HG02885 (cell line): ENCODE measurements at regions not wholly inside any gene's neighbourhood (a gene's known extent, or its start where the extent isn't known, plus 50 kb on each side); places are given as distances from the start of the nearest gene placed in this dataset.
"Not testable (repeated sequence)": the region's sequence is repeated elsewhere in the genome, so short reads cannot be mapped to it uniquely, and the experiment has no call there.

Source experiments
- ATAC-seq: cut with Tn5 transposase; IDR thresholded peaks from one replicate; pipeline ENCODE4 v1.9.1; 2021; ENCODE audit warnings: mild to moderate bottlenecking; ENCODE audit not compliant: unreplicated experiment, poor library complexity

DNA sequence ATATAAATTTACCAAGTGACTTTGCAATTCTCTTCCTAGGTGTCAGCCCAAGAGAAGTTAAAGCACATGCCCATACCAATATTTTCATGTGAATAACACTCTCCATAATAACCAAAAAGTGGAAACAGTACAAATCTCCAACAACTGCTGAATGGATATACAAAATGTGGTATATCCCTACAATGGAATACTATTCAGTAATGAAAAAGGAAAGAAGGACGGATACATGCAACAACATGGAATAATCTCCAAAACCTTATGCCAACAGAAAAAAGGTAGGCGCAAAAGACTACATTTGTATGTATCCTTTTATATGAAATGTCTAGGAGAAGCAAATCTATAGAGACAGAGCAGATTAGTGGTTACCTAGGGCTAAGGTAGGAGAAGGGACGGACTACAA, 487.7 kb upstream of the ID4 start:
- no peak for ATAC-seq

DNA sequence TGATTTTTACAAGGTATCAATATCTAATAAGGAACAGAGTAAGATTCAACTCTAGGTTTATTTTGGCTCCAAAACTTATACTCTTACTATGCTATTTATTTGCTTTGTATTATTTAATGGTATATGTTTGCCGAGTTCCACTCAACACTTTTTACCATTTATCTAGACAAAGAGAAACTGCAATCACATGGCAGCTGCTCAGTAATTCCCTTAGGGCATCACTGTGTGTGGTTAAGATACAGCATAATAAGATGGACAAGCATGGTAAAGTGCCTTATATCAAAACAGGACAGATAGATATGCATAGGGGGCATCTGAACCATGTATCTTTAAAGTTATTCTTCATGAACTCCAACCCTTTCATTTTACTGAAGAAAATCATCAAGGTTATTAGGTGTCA, 483.0 kb upstream of the ID4 start:
- no peak for ATAC-seq

DNA sequence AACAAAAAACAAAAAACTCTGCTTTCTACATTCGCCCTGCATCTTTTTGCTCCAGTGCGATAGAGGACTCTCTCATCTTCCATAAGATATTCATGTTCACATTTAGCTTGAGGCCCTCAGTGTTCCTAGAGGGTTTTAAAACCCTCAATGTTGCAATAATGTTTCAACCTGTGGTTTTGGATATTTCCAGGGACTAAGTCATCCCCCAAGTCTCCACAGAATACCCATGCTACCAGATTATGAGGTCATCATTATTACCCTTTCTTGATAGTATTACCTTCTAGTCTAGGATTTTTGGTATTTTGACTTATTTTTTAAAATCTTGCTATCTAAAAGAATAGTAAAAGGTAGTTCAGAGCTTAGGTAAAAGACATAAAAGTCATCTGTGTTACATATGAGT, 480.5 kb upstream of the ID4 start:
- ATAC-seq, result no peak

DNA sequence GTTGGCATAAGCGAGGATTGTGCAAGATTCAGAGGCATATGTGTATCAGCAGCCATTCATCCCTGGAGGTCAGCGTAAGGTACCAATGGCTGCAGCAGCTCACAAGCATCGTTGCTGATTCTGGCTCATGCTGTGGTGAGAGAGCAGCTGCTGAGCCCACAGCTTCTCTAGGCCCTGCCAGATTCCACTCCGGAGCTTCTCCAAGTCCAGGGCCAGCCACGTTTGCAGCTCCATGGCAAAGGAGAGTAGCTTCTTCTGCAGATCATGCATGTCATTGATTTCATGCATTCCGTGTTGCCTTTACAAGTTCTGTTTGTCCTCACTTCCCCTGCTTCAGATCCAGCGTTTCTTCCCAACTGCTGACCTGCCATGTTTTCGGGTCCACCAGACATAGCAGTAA, 474.8 kb upstream of the ID4 start:
- ATAC-seq, result no peak

DNA sequence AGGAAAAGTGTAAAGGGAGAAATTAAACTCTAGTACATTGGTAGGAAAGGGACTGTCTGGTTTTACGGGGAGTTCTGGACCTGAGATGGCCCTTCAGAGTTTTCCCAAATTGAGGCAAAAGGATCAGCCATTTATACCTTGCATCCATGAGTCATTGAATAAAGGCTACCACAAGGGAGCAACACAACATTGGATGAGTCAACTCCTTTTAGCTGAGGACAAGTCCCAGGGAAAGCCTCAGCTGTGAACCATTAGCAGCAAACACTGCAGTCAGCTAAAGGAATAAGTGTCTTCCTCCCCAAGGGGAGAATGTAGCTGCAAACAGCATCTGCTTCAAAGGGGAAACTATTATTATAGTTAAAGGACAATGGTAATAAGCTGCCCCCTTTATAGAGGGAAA, 468.7 kb upstream of the ID4 start:
- no peak for ATAC-seq

DNA sequence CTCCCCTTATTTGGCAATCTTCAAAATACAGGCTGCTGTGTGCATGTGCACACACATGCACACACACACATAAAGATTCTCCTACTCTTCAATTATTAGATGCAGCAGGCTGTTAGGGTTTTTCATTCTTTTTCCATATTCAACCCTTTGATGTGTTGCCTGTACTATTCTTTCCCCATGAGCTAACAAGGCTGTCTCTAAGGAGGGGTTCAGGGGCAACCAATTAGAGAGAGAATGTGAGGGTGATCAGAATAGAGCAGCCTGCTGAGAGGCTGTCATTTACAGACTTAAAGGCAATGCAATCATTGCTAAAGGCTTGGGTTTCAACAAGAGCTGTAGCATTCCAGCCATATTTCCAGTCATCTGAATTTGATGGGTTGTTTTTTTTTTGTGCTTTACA, 467.4 kb upstream of the ID4 start:
- no peak for ATAC-seq

DNA sequence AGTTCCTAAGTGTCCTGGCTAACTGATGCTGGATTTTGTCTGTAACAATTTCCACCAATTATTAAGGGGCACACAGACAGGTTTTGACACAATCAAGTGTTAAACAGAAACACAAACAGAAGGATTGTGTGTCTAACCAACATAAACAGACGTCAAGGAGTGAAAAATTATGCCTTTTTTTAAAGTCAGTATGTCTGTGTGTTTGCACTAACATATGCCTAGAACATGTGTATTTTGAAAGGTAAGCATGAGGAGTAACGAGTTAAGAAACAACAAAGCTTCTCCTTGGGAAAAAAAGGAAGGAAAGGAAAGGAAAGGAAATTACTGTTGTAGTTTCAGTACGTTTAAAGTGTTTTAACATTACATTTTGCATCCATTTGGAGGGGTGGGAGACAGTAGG, 466.3 kb upstream of the ID4 start:
- ATAC-seq, result no peak

DNA sequence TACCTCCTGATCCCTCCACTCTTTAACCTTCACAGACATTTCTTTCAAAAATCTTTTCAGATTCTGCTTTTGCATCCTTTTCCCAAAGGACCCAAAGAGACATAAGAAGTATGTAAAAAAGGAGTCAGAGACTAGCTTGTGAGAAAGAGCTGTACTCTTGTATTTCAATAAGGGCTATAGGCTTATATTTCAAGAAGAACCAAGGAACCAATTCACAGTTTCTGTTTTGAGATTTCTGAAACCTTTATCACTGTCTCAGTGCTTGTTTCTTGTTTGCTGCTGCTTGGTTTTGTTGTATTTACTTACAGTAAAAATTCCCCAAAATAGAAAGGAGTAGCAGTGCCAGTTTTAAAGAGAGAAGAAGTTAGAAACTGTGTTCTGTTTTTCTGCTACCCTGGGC, 461.6 kb upstream of the ID4 start:
- no peak for ATAC-seq

DNA sequence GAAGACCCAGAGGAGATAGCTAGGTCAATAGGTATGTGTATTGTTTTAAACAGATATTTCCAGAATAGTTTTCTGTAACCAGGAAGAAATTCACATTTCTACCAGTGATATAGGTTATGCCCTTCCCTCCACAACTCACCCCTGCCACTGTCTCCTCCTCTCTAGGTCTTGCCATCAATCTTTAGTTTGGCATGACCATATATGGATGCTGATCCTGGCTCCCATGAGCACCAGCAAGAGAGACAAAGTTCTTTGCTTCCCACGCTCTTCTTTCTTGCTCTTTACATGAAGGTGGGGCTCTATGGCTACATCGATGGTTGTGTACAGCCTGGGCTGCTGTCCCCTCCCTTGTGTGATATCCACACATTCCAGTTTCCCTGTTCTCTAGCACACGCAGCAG, 459.4 kb upstream of the ID4 start:
- ATAC-seq, result no peak

DNA sequence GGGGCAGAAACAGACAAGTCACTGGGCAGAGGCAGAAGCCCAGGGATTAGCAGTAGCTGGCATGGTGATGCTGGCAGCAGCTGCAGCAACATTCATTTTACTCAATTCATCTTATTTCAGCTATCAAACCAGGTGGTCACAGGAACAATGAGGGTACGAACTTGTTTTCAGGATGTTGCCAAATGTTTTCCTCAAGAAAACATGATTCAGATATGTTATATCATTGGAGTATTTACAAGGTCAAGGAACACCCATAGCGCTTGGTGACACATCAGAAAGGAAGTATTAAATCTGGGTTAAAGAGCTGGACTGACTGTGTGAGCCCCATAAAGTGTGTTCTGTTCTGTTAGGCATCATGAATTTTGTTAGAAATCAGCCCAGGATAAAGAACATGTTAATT, 456.9 kb upstream of the ID4 start:
- no peak for ATAC-seq

DNA sequence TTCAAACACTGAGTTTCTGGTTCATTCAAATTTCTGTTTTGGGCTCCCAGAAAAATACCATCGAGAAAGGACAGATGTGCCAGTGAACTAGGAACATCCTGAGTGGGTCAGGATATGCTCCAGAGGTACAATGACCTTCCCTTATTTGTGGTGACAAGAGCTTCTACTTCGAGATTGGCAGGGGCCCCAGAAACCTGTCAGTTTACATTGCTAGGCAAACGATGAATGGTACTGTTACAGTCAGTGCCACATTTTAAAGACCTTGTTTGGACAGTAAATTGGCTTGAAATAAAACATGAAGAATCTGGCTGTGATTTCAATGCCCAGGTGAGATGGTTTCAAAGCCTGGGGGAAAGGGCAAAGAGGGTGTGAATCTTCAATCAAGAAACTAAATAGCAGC, 454.5 kb upstream of the ID4 start:
- no peak for ATAC-seq

DNA sequence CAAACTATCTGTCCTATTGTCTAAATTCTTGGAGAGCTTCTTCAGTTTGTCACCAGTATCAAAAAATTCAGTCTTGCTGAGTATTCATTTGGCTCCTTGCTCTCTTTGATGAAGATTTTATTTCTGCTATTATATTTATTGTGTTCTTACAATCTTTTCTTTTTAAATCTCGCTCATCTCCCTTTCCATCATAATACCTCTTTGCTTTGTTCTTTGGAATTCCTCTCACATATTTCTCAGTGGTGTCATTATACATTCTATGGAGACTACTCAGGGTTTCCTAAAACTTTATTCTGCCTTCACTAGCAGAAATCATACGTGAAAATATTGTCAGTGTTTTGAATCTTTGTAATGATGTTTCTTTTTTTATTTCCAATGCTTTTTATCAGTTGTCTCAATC, 445.2 kb upstream of the ID4 start:
- no peak for ATAC-seq

DNA sequence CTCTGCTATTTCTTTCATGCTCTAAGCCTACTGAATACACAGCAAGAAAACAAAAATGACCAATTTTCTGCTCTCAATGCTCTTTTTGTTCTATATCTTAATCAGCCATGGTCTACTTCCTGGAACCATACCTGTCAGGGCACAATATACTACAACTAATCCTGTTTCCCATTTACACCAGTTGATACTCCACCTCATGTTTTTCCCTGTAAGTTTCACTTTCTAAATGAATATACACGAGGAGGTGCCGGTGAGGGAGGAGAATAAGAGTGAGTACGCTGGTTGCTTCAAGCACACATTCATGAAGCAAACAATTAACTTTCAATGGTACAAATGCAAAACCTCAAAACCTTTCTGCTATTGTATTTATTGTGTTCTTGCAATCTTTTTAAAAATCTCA, 443.1 kb upstream of the ID4 start:
- ATAC-seq, result no peak

DNA sequence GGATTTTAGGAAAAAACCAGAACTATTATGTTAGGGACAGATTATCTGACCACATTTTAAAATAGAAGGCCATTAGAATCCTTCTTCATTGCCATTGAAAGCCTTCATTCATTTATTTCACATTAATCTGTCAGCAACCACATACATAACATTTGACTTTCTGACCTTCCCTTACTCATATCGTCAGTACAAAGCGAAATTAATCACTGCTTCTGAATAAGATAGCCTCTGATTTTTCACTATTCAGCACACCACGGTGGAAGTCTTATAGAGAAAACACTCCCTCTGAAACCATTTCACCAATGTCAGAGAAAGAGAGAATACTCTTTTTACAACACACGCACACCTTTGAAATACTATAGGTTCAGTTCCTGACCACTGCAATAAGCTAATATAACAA, 442.5 kb upstream of the ID4 start:
- ATAC-seq, result no peak

DNA sequence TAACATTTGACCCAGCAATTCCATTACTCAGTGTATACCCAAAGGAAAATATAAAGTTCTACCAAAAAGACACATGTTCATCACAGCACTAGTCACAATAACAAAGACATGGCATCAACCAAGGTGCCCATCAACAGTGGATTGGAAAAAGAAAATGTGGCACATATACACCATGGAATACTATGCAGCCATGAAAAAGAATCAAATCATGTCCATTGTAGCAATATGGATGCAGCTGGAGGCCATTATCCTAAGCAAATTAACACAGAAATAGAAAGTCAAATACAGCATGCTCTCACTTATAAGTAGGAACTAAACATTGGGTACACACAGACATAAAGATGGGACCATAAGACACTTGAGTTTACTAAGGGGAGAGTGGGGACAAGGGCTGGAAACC, 441.9 kb upstream of the ID4 start:
- ATAC-seq, result no peak

DNA sequence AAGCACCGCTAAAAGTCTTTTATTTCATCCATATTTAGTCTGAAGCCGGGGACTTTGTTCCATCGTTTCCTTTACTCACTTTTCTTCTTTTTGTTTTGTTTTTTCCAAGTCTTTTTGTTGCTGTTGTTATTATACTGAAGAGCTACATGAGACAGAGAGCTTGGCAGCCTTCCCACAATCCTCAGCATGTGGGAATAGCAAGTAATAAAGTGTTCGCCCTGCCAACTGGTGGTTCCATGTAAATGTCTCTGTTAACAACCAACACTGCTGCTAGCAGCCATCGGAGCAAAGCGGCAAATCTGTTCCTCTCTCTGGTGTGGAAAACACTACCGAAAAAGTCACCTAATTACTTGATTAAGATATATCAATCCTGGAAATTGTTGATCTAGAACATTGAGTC, 437.8 kb upstream of the ID4 start:
- no peak for ATAC-seq

DNA sequence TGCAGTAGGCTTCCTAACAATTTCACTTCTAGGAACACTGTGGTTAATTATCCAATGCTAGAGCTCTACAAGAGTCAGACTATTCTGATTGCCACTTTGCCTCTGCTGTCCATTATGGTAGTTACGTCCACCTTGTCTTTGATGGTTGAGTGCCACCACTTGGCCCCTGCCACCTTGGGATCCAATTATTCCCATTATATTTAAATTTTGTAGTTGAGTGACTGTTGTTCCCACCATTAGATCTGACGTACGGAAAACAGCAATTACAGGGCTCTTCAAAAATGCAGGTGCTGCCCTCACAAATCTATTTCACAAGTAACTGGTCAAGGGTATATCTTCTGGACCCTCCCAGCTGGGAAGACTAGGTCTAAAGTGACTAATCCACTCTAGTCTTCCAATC, 432.3 kb upstream of the ID4 start:
- not testable (repeated sequence) for ATAC-seq

DNA sequence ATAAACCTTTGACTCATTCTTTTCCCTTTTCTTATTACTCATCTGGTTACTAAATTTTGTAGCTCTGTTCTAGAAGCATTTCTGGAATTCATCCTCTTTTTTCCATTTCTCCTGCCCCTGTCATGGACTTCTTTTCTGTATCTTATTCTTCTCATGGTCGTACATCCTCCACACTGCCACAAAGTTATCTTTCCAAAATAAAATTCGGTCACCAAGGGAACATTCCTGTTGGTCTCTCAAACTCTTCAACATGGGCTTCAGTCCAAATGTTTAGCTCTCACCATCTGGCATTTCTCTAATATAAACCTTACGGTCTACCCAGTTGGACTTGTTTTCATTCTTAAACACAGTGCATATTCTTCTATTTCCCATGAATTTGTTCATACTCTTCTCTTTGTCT, 428.8 kb upstream of the ID4 start:
- ATAC-seq, result no peak

DNA sequence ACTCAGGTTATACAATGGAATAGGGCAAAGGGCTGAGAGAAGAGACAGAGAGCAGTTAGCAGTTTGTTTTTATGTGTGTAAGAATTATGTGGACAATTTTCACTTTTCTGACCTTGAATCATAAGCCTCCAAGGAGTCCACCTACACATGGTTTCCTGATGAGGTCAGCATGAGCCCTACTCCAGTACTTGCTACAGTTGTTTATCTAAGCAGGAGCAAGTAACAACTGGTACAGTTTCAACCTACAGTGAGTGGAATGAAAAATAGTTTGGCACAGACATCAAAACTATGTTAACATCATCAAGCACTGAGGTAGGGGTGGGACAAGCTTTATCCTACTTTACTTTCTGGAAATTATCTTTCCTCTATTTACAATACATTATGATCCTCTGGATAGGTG, 426.7 kb upstream of the ID4 start:
- ATAC-seq, result no peak

DNA sequence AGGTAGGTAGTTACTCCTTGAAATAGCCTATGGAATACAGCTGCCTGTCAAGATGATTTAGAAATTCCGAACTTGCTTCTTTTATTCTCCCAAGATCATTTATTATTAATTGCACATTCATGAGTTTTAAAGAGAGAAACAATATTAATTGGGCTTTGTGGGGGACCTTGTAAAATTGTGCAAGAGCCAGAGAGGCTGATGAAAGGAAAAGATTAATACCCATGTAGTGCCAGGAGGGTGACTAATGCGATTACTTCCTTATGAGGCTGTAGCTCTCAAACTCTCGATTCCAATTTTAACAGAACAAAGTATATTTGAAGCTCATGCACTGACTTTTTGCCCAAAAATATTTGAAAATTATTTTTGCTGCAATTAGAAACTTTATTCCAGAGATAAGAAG, 423.8 kb upstream of the ID4 start:
- ATAC-seq, result no peak

DNA sequence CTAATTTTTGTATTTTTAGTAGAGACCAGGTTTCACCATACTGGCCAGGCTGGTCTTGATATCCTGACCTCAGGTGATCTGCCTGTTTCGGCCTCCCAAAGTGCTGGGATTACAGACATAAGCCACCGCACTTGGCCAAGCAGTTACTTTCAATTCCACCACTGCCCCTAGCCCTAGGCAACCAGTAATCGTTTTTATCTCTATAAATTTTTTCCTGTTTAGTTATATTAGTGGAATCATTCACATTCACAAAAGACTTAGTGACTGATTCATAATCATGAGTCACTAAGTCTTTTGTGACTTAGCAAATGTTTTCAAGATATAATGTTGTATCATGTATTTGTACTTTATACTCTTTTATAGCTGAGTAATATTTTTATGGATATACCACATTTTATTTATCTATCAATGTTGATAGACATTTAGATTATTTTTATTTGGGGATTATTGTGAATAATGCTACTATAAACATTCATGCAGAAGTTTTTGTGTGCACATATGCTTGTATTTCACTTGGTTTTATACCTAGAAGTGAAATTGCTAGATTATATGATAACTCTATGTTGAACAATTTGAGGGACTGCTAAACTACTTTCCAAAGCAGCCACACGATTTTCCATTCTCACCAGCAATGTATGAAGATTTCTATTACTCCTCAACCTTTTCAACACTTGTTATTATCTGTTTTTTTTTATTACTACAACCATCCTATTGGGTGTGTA, 421.4 kb upstream of the ID4 start:
- ATAC-seq, result no peak

DNA sequence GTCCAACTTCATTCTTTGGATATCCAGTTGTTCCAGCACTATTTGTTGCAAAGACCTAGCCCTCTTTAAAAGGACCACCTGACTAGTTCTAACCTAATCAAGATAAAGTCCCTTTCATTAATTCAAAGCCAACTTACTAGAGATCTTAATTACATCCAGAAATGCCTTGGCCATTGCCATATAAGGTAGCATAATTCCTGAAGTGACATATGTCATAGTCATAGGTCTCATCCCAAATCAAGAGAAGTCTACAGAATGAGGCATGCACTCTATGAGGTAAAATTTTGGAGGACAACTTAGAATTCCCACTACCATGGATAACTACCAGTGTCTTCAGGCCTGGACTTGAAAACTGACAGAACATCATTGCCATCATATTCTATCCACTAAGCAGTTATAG, 420.4 kb upstream of the ID4 start:
- no peak for ATAC-seq

DNA sequence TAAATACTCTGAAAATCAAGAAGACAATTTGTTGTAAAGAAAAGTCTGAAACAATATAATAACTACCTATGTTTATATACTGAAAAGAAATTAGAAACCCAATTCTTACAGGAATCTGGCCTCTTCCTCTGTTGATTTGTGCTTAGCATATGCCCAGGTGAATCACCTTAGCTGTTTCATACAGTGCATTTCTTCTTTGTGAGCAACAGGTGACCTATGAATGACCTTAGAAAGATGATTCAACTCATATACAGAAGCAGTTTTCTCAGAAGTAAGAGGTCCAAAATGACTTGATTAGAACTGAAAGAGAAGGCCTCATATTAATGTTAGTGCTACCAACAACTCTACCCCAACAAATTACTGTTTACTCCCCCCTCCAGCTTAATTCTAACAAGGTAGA, 419.5 kb upstream of the ID4 start:
- no peak for ATAC-seq
